H1 (cell line): ENCODE measurements at regions not wholly inside any gene's neighbourhood (a gene's known extent, or its start where the extent isn't known, plus 50 kb on each side); places are given as distances from the start of the nearest gene placed in this dataset.

Experiments used
- CTCF ChIA-PET: fragments of 300-600 bp; sonication (Branson Sonifier 250); formaldehyde crosslinking; loops from one replicate; lab custom pipeline; 2021; ENCODE audit not compliant: partially characterized antibody; lab: Charles Lee
- POLR2A ChIA-PET: fragments of 300-600 bp; sonication (Branson Sonifier 250); formaldehyde crosslinking; loops from one replicate; lab custom pipeline; 2021; ENCODE audit warnings: inconsistent platforms; ENCODE audit not compliant: partially characterized antibody; lab: Charles Lee
- DNase-seq, 2 experiments: peaks; one replicate each; pipeline versions ENCODE4 v3.0.0 to v3.0.0-alpha.2; 2010 to 2022; ENCODE audit warnings: low spot score in 2 of 2, low read depth in 1 of 2, mixed read lengths in 1 of 2
- FAIRE-seq: peaks from 2 replicates; lab custom pipeline; 2011; peaks lifted over from hg19 to GRCh38; lab: Jason Lieb, UNC
- H2AFZ ChIP-seq: 2 replicates; pipeline ENCODE4 v1.8.1; 2012; ENCODE audit warnings: low read length, inconsistent platforms
- H2AK5ac ChIP-seq: 2 replicates; pipeline ENCODE4 v1.6.1; 2013; ENCODE audit warnings: low read depth, low read length
- H2BK120ac ChIP-seq: replicated peaks from 2 replicates; pipeline ENCODE3; 2013; ENCODE audit warnings: low read depth, low read length, inconsistent platforms
- H2BK12ac ChIP-seq: 2 replicates; pipeline ENCODE4 v1.6.1; 2013; ENCODE audit warnings: low read depth, low read length
- H2BK15ac ChIP-seq: 2 replicates; pipeline ENCODE4 v1.6.1; 2013; ENCODE audit warnings: low read length
- H2BK20ac ChIP-seq: 2 replicates; pipeline ENCODE4 v1.6.1; 2013; ENCODE audit warnings: low read length
- H2BK5ac ChIP-seq: 2 replicates; pipeline ENCODE4 v1.6.1; 2013; ENCODE audit warnings: low read depth, low read length
- H3K14ac ChIP-seq: 2 replicates; pipeline ENCODE4 v1.6.1; 2013; ENCODE audit warnings: inconsistent platforms; ENCODE audit not compliant: insufficient read length
- H3K18ac ChIP-seq: 2 replicates; pipeline ENCODE4 v1.6.1; 2013; ENCODE audit warnings: low read length; ENCODE audit errors: extremely low read depth
- H3K23ac ChIP-seq: 2 replicates; pipeline ENCODE4 v1.6.1; 2013; ENCODE audit warnings: inconsistent platforms; ENCODE audit not compliant: insufficient read length
- H3K23me2 ChIP-seq: 2 replicates; pipeline ENCODE4 v1.6.1; 2013; ENCODE audit warnings: low read depth, low read length
- H3K27ac ChIP-seq: 2 replicates; pipeline ENCODE4 v1.6.1; 2011; ENCODE audit warnings: low read depth, low read length, inconsistent platforms
- H3K27me3 ChIP-seq, 4 experiments: replicated peaks in 1 of 4; 1 replicate in 1 of 4; 2 replicates in 3 of 4; pipeline versions ENCODE4 v1.6.1 to v1.8.1; 2011 to 2013; ENCODE audit warnings: low read length in 3 of 4, mild to moderate bottlenecking in 3 of 4, inconsistent platforms in 2 of 4, mixed read lengths in 2 of 4, moderate library complexity in 1 of 4; ENCODE audit not compliant: control insufficient read depth in 3 of 4, insufficient read depth in 3 of 4; ENCODE audit errors: extremely low read depth in 1 of 4
- H3K36me3 ChIP-seq, 4 experiments: 2 replicates each; pipeline versions ENCODE4 v1.6.1 to v1.8.1; 2011 to 2013; ENCODE audit warnings: mild to moderate bottlenecking in 4 of 4, low read length in 3 of 4, moderate library complexity in 2 of 4, control low read depth in 1 of 4, inconsistent platforms in 1 of 4; ENCODE audit not compliant: insufficient read depth in 4 of 4, control insufficient read depth in 2 of 4
- H3K4ac ChIP-seq: replicated peaks from 2 replicates; pipeline ENCODE3; 2013; ENCODE audit warnings: low read length, low read depth, mixed read lengths, inconsistent platforms; ENCODE audit not compliant: insufficient read length
- H3K4me1 ChIP-seq, 4 experiments: replicated peaks in 1 of 4; 1 replicate in 1 of 4; 2 replicates in 3 of 4; pipeline versions ENCODE4 v1.6.1 to v1.8.1; 2011 to 2013; ENCODE audit warnings: low read length in 3 of 4, inconsistent platforms in 2 of 4, mixed read lengths in 1 of 4; ENCODE audit not compliant: insufficient read depth in 4 of 4, control insufficient read depth in 3 of 4
- H3K4me2 ChIP-seq, 2 experiments: 2 replicates each; pipeline versions ENCODE4 v1.6.1 to v1.8.1; 2011 to 2013; ENCODE audit warnings: low read depth in 2 of 2, low read length in 2 of 2, control low read depth in 1 of 2, inconsistent platforms in 1 of 2, mild to moderate bottlenecking in 1 of 2; ENCODE audit not compliant: insufficient read depth in 1 of 2
- H3K4me3 ChIP-seq, 4 experiments: fragments of 200-600, 300-600 bp in 1 of 4; sonication (generic), shearing (Covaris generic), sonication (Bioruptor Twin) in 1 of 4; 2 replicates each; pipeline versions ENCODE4 v1.5.1 to v1.8.1; 2011 to 2016; ENCODE audit warnings: low read length in 4 of 4, low read depth in 3 of 4, control low read depth in 2 of 4, inconsistent platforms in 2 of 4, mild to moderate bottlenecking in 2 of 4, mixed read lengths in 1 of 4, moderate library complexity in 1 of 4; ENCODE audit not compliant: insufficient read depth in 2 of 4; ENCODE audit errors: extremely low read depth in 1 of 4
- H3K56ac ChIP-seq: replicated peaks from 2 replicates; pipeline ENCODE3; 2013; ENCODE audit warnings: low read depth, mild to moderate bottlenecking, mixed read lengths, low read length, inconsistent platforms; ENCODE audit not compliant: insufficient read length
- H3K79me1 ChIP-seq: 2 replicates; pipeline ENCODE4 v1.6.1; 2013; ENCODE audit warnings: low read depth, low read length, control low read depth
- H3K79me2 ChIP-seq, 2 experiments: 2 replicates each; pipeline versions ENCODE4 v1.6.1 to v1.8.1; 2012 to 2013; ENCODE audit warnings: low read length in 2 of 2, mild to moderate bottlenecking in 2 of 2, inconsistent platforms in 1 of 2; ENCODE audit not compliant: insufficient read depth in 2 of 2, control insufficient read depth in 1 of 2
- H3K9ac ChIP-seq, 4 experiments: replicated peaks in 1 of 4; 1 replicate in 1 of 4; 2 replicates in 3 of 4; pipeline versions ENCODE4 v1.6.1 to v1.8.1; 2011 to 2013; ENCODE audit warnings: low read depth in 3 of 4, low read length in 3 of 4, control low read depth in 2 of 4, mild to moderate bottlenecking in 2 of 4, moderate library complexity in 2 of 4, inconsistent platforms in 1 of 4; ENCODE audit errors: extremely low read depth in 1 of 4
- H3K9me3 ChIP-seq, 2 experiments: 2 replicates each; pipeline versions ENCODE4 v1.6.1 to v1.8.1; 2012 to 2013; ENCODE audit warnings: mild to moderate bottlenecking in 2 of 2, moderate library complexity in 2 of 2, control low read depth in 1 of 2, inconsistent platforms in 1 of 2, low read depth in 1 of 2, low read length in 1 of 2, mixed read lengths in 1 of 2; ENCODE audit not compliant: insufficient read depth in 2 of 2
- H4K20me1 ChIP-seq, 2 experiments: replicated peaks in 1 of 2; 2 replicates each; pipeline versions ENCODE3 to v1.8.1; 2011 to 2013; ENCODE audit warnings: inconsistent platforms in 2 of 2, low read length in 2 of 2, mild to moderate bottlenecking in 1 of 2; ENCODE audit not compliant: insufficient read depth in 2 of 2, control insufficient read depth in 1 of 2
- H4K5ac ChIP-seq: 2 replicates; pipeline ENCODE4 v1.6.1; 2013; ENCODE audit warnings: low read length, low read depth, mixed read lengths, inconsistent platforms; ENCODE audit not compliant: insufficient read length
- H4K8ac ChIP-seq: 2 replicates; pipeline ENCODE4 v1.8.0; 2013; ENCODE audit warnings: mild to moderate bottlenecking, moderate library complexity, low read length, inconsistent platforms; ENCODE audit not compliant: insufficient read depth; ENCODE audit errors: extremely low read depth
- H4K91ac ChIP-seq: replicated peaks from 2 replicates; pipeline ENCODE3; 2013; ENCODE audit warnings: low read length, mixed read lengths, inconsistent platforms; ENCODE audit not compliant: insufficient read length
- CBX8 ChIP-seq: fragments of 300-800, 300-1000 bp; sonication (generic); IDR thresholded peaks from 2 replicates; pipeline ENCODE4 v1.7.1; 2016; ENCODE audit warnings: low read depth, low read length, borderline replicate concordance
- GTF2F1 ChIP-seq: IDR thresholded peaks from 2 replicates; pipeline ENCODE4 v1.6.1; 2012; ENCODE audit warnings: low read depth, low read length, improper control_type of control experiment, borderline replicate concordance
- JUND ChIP-seq: IDR thresholded peaks from 2 replicates; pipeline ENCODE4 v1.6.1; 2011; ENCODE audit warnings: mild to moderate bottlenecking, improper control_type of control experiment, low read length
- SIX5 ChIP-seq: IDR thresholded peaks from 2 replicates; pipeline ENCODE4 v1.6.1; 2011; ENCODE audit warnings: mild to moderate bottlenecking, low read depth, low read length

- no peak overlapping the region for H3K18ac ChIP-seq
- no peak for DNase-seq
- H3K79me1 ChIP-seq: no peaks in the 10 kb centered on the region
- H4K8ac ChIP-seq: no peak overlapping the region
- H2AK5ac ChIP-seq: no peak overlapping the region
- no peak overlapping the region for H3K23ac ChIP-seq
- no peaks in the 10 kb centered on the region; a peak in 1 of 7 replicates for H3K27me3 ChIP-seq
- no peak overlapping the region for H3K4me2 ChIP-seq
- no peak overlapping the region for H4K91ac ChIP-seq
- H3K36me3 ChIP-seq: no peaks in the 10 kb centered on the region
- H3K9me3 ChIP-seq: no peaks in the 10 kb centered on the region
- H2BK20ac ChIP-seq: no peak overlapping the region
- H2BK15ac ChIP-seq: no peak overlapping the region
- no peak overlapping the region for H2BK12ac ChIP-seq
- H4K20me1 ChIP-seq: no peaks in the 10 kb centered on the region
- ChIA-PET POLR2A (no interaction called here), CTCF (interaction anchor here (1.5 kb wide), 2 partner anchors 26 to 71 kb away, joined by 3 to 6 read pairs; no protein-coding TSS in a partner anchor)
- H4K5ac ChIP-seq: no peak overlapping the region
- no peaks in the 10 kb centered on the region for H3K23me2 ChIP-seq
- H2BK5ac ChIP-seq: no peak overlapping the region
- no peak overlapping the region for H3K56ac ChIP-seq
- no peak overlapping the region for H3K9ac ChIP-seq
- no peak for FAIRE-seq
- no peak overlapping the region for H3K4me3 ChIP-seq
- H3K14ac ChIP-seq: no peak overlapping the region
- H3K79me2 ChIP-seq: no peaks in the 10 kb centered on the region
- peaks cover 0 to 14% (median 3%) of the 10 kb centered on the region in 4 experiments; a peak in 4 of 7 replicates for H3K4me1 ChIP-seq
- H2AFZ ChIP-seq: no peak overlapping the region
- H3K27ac ChIP-seq: no peak overlapping the region
- H3K4ac ChIP-seq: no peak overlapping the region
- H2BK120ac ChIP-seq: no peak overlapping the region
- TF ChIP-seq CBX8 (no peak), SIX5 (no peak), GTF2F1 (no peak), JUND (no peak)
Measured at GRCh38 chr15:35181538-35181937, 96.4 kb upstream of the NANOGP8 start.
